Keratinocyte (primary cell): ENCODE measurements at regions not wholly inside any gene's neighbourhood (a gene's known extent, or its start where the extent isn't known, plus 50 kb on each side); places are given as distances from the start of the nearest gene placed in this dataset.

Experiments
- DNase-seq: peaks from one replicate; pipeline ENCODE4 v3.0.0-alpha.2; 2011; ENCODE audit warnings: low read depth, missing footprints, low spot score
- FAIRE-seq: peaks from 2 replicates; lab custom pipeline; 2011; peaks lifted over from hg19 to GRCh38; lab: Jason Lieb, UNC
- H2AFZ ChIP-seq: 2 replicates; pipeline ENCODE4 v1.6.0; 2012; ENCODE audit warnings: low read length, control low read depth, inconsistent platforms; ENCODE audit not compliant: control insufficient read depth
- H3K27ac ChIP-seq: 2 replicates; pipeline ENCODE4 v1.5.1; 2011; ENCODE audit warnings: low read length; ENCODE audit not compliant: control insufficient read depth, insufficient read depth
- H3K27me3 ChIP-seq: 3 replicates; pipeline ENCODE4 v1.6.0; 2011; ENCODE audit warnings: low read length; ENCODE audit not compliant: control insufficient read depth, insufficient read depth; ENCODE audit errors: extremely low read depth
- H3K36me3 ChIP-seq, 2 experiments: 2 replicates in 1 of 2; 3 replicates in 1 of 2; pipeline ENCODE4 v1.5.1; 2011; ENCODE audit warnings: low read length in 2 of 2, mild to moderate bottlenecking in 1 of 2; ENCODE audit not compliant: control insufficient read depth in 2 of 2, insufficient read depth in 2 of 2; ENCODE audit errors: extremely low read depth in 1 of 2
- H3K4me1 ChIP-seq: 3 replicates; pipeline ENCODE4 v1.5.1; 2011; ENCODE audit warnings: low read length; ENCODE audit not compliant: control insufficient read depth, insufficient read depth; ENCODE audit errors: extremely low read depth
- H3K4me2 ChIP-seq: 3 replicates; pipeline ENCODE4 v1.6.0; 2011; ENCODE audit warnings: low read depth, low read length; ENCODE audit not compliant: control insufficient read depth, insufficient read depth; ENCODE audit errors: extremely low read depth
- H3K4me3 ChIP-seq, 3 experiments: fragments of 200-600 bp in 1 of 3; sonication (generic) in 1 of 3; 2 replicates in 2 of 3; 3 replicates in 1 of 3; pipeline ENCODE4 v1.5.1; 2011 to 2016; ENCODE audit warnings: low read length in 3 of 3, mild to moderate bottlenecking in 3 of 3, control low read depth in 2 of 3, inconsistent platforms in 1 of 3, low read depth in 1 of 3, mixed read lengths in 1 of 3, mixed run types in 1 of 3, moderate library complexity in 1 of 3; ENCODE audit not compliant: control insufficient read depth in 2 of 3, insufficient read depth in 2 of 3; ENCODE audit errors: extremely low read depth in 1 of 3
- H3K79me2 ChIP-seq: 2 replicates; pipeline ENCODE4 v1.6.0; 2012; ENCODE audit warnings: low read length; ENCODE audit not compliant: control insufficient read depth, insufficient read depth
- H3K9ac ChIP-seq: 3 replicates; pipeline ENCODE4 v1.6.0; 2011; ENCODE audit warnings: low read length; ENCODE audit not compliant: control insufficient read depth, insufficient read depth; ENCODE audit errors: extremely low read depth
- H3K9me1 ChIP-seq: 3 replicates; pipeline ENCODE4 v1.6.0; 2011; ENCODE audit warnings: low read length; ENCODE audit not compliant: control insufficient read depth, insufficient read depth; ENCODE audit errors: extremely low read depth
- H3K9me3 ChIP-seq: 2 replicates; pipeline ENCODE4 v1.5.1; 2012; ENCODE audit warnings: low read depth, low read length; ENCODE audit not compliant: control insufficient read depth
- H4K20me1 ChIP-seq: 3 replicates; pipeline ENCODE4 v1.6.0; 2011; ENCODE audit warnings: low read length; ENCODE audit not compliant: control insufficient read depth, insufficient read depth; ENCODE audit errors: extremely low read depth
- CTCF ChIP-seq, 3 experiments: IDR thresholded peaks in 1 of 3; conservative IDR thresholded peaks in 1 of 3; optimal IDR thresholded peaks in 1 of 3; 2 replicates in 2 of 3; 3 replicates in 1 of 3; pipeline versions ENCODE3 to v1.5.1; 2011; ENCODE audit warnings: low read length in 3 of 3, mild to moderate bottlenecking in 3 of 3, moderate library complexity in 2 of 3, control low read depth in 1 of 3, inconsistent platforms in 1 of 3; ENCODE audit not compliant: insufficient read depth in 2 of 3; ENCODE audit errors: extremely low read depth in 1 of 3
- EZH2 ChIP-seq: IDR thresholded peaks from one replicate; pipeline ENCODE4 v1.6.1; 2012; ENCODE audit warnings: inconsistent platforms, mild to moderate bottlenecking, low read length, moderate library complexity
- dilution Hi-C: fragments of 300-500 bp; cut with MboI; formaldehyde crosslinking; loops from one replicate; pipeline ENCODE4 v1.7.0; 2020; ENCODE audit warnings: low sequenced_read_pairs; ENCODE audit not compliant: extremely low pct_ligation_motif_present

GRCh38 chr4:84317513-84317912 is 181.6 kb downstream of the NKX6-1 start:
- Histone ChIP-seq H3K9me3 (no peaks in the 10 kb centered on the region), H3K79me2 (no peaks in the 10 kb centered on the region), H3K4me2 (no peak overlapping the region), H3K4me1 (no peaks in the 10 kb centered on the region), H3K4me3 (no peak overlapping the region), H3K9me1 (no peaks in the 10 kb centered on the region), H4K20me1 (no peaks in the 10 kb centered on the region), H3K36me3 (no peaks in the 10 kb centered on the region), H3K9ac (no peak overlapping the region), H3K27ac (no peak overlapping the region), H2AFZ (no peak overlapping the region), H3K27me3 (no peaks in the 10 kb centered on the region)
- no peak for DNase-seq
- no peak for FAIRE-seq
- dilution Hi-C loops, result no loop called here
- no peak for TF ChIP-seq EZH2
- no peak for TF ChIP-seq CTCF (optimal IDR thresholded peaks at IDR 0.05 in 1 of 3, IDR thresholded peaks at IDR 0.05 in 1 of 3, conservative IDR thresholded peaks at IDR 0.05 in 1 of 3; ENCODE audit: extremely low read depth in 1 of 3, insufficient read depth in 2 of 3, low read length in 3 of 3)

- no peak overlapping the region for H3K4me3 ChIP-seq
- no peak overlapping the region for H3K4me2 ChIP-seq
- dilution Hi-C loops, result no loop called here
- no peak overlapping the region for H3K9ac ChIP-seq
- H3K9me3 ChIP-seq, result no peaks in the 10 kb centered on the region
- no peak for FAIRE-seq
- TF ChIP-seq CTCF (optimal IDR thresholded peaks at IDR 0.05 in 1 of 3, IDR thresholded peaks at IDR 0.05 in 1 of 3, conservative IDR thresholded peaks at IDR 0.05 in 1 of 3; ENCODE audit: extremely low read depth in 1 of 3, insufficient read depth in 2 of 3, low read length in 3 of 3) (no peak), EZH2 (no peak)
- no peaks in the 10 kb centered on the region for H4K20me1 ChIP-seq
- no peaks in the 10 kb centered on the region for H3K79me2 ChIP-seq
- no peak overlapping the region for H2AFZ ChIP-seq
- H3K4me1 ChIP-seq, result no peaks in the 10 kb centered on the region
- H3K9me1 ChIP-seq, result no peaks in the 10 kb centered on the region
- H3K27ac ChIP-seq, result no peak overlapping the region
- no peaks in the 10 kb centered on the region for H3K27me3 ChIP-seq
- H3K36me3 ChIP-seq, result no peaks in the 10 kb centered on the region
- DNase-seq, result no peak
Observed at GRCh38 chr4:84312426-84313012, 186.6 kb downstream of the NKX6-1 start.
